ENCODE measurements at regions not wholly inside any gene's neighbourhood (a gene's known extent, or its start where the extent isn't known, plus 50 kb on each side); places are given as distances from the start of the nearest gene placed in this dataset.
"Not testable (repeated sequence)": the region's sequence is repeated elsewhere in the genome, so short reads cannot be mapped to it uniquely, and the experiment has no call there.

DNA sequence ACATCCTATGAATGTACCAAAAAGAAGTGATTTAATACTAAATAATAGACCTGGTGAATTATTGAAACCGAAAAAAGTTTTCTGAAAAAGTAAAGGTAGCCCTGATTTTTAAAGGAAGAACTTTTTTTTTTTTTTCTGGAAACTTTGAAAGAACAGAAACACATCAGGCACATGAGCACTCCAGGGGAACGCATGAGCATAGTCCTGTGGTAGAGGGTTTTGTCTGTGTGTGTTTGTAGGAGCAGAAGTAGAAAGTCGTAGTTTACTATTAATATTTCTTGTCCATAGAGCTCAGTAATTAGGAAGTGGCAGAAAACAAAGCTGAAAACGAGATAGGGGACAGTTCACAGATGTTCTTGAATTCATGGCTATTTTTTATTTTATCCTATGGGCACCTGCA, 1175.9 kb upstream of the B3GALT2 start:
- Mint-ChIP-seq H3K4me3 (no peak overlapping the region), H3K27me3 (ENCODE audit: insufficient read depth) (no peaks in the 10 kb centered on the region), H3K4me1 (ENCODE audit: low read depth) (peaks cover 18% of the 10 kb centered on the region), H3K27ac (no peak overlapping the region), H3K36me3 (ENCODE audit: low read depth) (no peaks in the 10 kb centered on the region), H3K9me3 (peaks cover 4% of the 10 kb centered on the region)
- DNase-seq, result no peak
- TF ChIP-seq, protein P1, sequence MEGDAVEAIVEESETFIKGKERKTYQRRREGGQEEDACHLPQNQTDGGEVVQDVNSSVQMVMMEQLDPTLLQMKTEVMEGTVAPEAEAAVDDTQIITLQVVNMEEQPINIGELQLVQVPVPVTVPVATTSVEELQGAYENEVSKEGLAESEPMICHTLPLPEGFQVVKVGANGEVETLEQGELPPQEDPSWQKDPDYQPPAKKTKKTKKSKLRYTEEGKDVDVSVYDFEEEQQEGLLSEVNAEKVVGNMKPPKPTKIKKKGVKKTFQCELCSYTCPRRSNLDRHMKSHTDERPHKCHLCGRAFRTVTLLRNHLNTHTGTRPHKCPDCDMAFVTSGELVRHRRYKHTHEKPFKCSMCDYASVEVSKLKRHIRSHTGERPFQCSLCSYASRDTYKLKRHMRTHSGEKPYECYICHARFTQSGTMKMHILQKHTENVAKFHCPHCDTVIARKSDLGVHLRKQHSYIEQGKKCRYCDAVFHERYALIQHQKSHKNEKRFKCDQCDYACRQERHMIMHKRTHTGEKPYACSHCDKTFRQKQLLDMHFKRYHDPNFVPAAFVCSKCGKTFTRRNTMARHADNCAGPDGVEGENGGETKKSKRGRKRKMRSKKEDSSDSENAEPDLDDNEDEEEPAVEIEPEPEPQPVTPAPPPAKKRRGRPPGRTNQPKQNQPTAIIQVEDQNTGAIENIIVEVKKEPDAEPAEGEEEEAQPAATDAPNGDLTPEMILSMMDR (IDR thresholded peaks at IDR 0.05), result no peak

DNA sequence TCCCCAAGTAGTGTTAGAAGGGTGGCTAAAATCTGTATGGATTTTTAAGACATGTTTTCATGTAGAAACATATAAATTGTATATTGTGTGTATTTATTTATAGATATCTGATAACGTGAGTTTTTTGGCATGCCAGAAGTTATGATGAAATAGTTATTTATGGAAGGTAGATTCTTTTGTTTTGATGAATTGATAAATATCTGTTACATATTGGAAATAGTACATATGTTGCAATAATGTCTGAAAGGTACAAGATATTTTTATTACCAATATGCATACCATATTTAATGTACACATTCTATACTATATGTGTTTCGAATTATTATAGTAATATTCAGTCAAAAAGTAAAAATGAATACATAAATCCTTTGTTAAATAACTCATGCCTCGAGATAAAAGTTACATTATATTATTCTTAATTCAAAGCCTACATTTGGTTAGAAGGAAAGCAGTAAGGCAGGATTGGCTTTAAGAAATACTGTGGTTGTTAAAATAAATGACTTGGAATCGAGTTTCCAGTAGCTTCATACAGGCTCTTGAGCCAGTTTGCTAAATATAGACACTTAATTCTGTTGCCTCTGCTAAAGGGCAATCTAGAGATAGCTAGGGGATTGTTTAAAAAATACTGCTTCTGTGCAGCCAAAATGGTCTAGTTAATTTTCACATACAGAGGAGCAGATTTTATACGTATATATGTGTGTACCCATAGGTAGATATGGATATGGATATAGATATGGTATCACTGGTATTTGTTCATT, 1175.1 kb upstream of the B3GALT2 start:
- H3K4me3 Mint-ChIP-seq, result no peak overlapping the region
- peaks cover 4% of the 10 kb centered on the region for H3K9me3 Mint-ChIP-seq
- TF ChIP-seq, protein P1 (IDR thresholded peaks at IDR 0.05), result no peak
- no peak overlapping the region for H3K27ac Mint-ChIP-seq
- H3K4me1 Mint-ChIP-seq (ENCODE audit: low read depth), result peaks cover 11% of the 10 kb centered on the region
- no peak for DNase-seq
- H3K36me3 Mint-ChIP-seq (ENCODE audit: low read depth), result no peaks in the 10 kb centered on the region
- H3K27me3 Mint-ChIP-seq (ENCODE audit: insufficient read depth), result no peaks in the 10 kb centered on the region

DNA sequence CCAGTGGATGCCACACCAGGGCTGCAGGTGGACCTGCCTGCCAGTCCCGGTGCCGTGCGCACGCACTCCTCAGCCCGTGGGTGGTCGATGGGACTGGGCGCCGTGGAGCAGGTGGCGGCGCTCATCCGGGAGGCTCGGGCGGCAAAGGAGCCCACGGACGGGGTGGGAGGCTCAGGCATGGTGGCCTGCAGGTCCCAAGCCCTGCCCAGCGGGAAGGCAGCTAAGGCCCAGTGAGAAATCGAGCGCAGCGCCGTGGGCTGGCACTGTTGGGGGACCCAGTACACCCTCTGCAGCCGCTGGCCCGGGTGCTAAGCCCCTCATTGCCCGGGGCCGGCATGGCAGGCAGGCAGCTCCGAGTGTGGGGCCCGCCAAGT, 1171.8 kb upstream of the B3GALT2 start:
- TF ChIP-seq, protein P1 (IDR thresholded peaks at IDR 0.05), result no peak
- DNase-seq, result no peak
- H3K27me3 Mint-ChIP-seq (ENCODE audit: insufficient read depth), result no peaks in the 10 kb centered on the region
- no peaks in the 10 kb centered on the region for H3K4me1 Mint-ChIP-seq (ENCODE audit: low read depth)
- H3K36me3 Mint-ChIP-seq (ENCODE audit: low read depth), result no peaks in the 10 kb centered on the region
- H3K9me3 Mint-ChIP-seq, result peaks cover 4% of the 10 kb centered on the region
- no peak overlapping the region for H3K27ac Mint-ChIP-seq
- H3K4me3 Mint-ChIP-seq, result no peak overlapping the region

DNA sequence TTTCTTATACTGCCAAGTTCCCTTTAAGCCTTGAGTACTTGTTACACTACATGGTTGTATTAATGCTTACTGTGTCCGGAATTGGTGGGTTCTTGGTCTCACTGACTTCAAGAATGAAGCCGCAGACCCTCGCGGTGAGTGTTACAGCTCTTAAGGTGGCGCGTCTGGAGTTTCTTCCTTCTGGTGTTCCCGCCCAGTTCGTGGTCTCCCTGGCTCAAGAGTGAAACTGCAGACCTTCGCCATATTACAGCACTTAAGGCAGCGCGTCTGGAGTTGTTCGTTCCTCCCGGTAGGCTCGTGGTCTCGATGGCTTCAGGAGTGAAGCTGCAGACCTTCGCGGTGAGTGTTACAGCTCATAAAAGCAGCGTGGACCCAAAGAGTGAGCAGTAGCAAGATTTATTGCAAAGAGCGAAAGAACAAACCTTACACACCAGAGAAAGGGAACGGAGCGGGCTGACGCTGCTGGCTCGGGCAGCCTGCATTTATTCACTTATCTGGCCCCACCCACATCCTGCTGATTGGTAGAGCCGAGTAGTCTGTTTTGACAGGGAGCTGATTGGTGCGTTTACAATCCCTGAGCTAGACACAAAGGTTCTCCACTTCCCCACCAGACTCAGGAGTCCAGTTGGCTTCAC, 1171.3 kb upstream of the B3GALT2 start:
- not testable (repeated sequence) for DNase-seq; H3K27me3 Mint-ChIP-seq (ENCODE audit: insufficient read depth); H3K4me1 Mint-ChIP-seq (ENCODE audit: low read depth)

DNA sequence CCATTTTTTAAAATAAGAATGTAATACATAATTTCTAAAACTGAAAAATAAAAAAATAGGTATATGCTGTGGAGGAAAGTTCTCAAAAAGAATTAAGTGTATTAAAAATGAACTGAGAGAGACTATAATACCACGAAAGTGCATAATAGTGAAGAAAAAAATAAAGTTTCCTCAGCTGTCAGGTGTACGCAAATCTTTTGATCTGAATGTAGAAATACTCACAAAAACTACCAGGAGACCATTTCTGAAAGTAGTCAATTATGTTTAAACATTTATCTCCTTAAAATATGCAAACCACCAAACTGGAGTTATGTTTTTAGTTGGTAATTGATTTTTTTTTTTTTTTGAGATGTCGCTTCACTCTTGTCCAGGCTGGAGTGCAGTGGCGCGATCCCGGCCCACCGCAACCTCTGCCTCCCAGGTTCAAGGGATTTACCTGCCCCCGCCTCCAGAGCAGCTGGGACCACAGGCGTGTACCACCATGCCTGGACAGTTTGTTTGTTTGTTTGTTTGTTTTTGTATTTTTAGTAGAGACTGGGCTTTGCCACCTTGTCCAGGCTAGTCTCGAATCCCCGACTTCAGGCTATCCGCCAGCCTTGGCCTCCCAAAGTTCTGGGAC, 1169.2 kb upstream of the B3GALT2 start:
- Mint-ChIP-seq H3K4me1 (ENCODE audit: low read depth) (no peaks in the 10 kb centered on the region), H3K27ac (no peak overlapping the region), H3K27me3 (ENCODE audit: insufficient read depth) (no peaks in the 10 kb centered on the region), H3K36me3 (ENCODE audit: low read depth) (no peaks in the 10 kb centered on the region), H3K9me3 (peaks cover 4% of the 10 kb centered on the region), H3K4me3 (no peak overlapping the region)
- TF ChIP-seq, protein P1 (IDR thresholded peaks at IDR 0.05), result no peak
- DNase-seq, result no peak

More for the DNA sequence above, 1171.3 kb upstream of the B3GALT2 start:
- H3K36me3 Mint-ChIP-seq (ENCODE audit: low read depth); H3K27ac Mint-ChIP-seq; H3K4me3 Mint-ChIP-seq; H3K9me3 Mint-ChIP-seq: not testable (repeated sequence)

DNA sequence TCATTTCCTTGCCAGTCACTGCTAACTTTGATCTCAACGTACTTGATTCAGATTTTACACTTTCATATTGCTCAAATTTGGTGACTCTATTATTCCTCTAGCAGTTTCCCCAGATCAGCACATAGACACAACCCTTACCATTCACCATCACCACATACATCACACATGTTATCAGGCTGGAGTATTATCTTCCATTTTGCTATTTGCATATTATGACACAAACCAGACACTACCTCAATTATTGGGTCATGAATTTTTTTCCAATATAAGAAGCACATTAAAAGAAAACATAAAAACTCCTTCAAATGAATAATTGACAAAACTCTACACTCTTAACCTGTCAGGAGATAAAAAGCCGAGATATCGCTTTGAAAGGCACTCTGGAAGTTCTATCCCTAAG, 1166.7 kb upstream of the B3GALT2 start:
- H3K9me3 Mint-ChIP-seq, result peaks cover 4% of the 10 kb centered on the region
- no peak for DNase-seq
- TF ChIP-seq, protein P1 (IDR thresholded peaks at IDR 0.05), result no peak
- no peaks in the 10 kb centered on the region for H3K27me3 Mint-ChIP-seq (ENCODE audit: insufficient read depth)
- no peaks in the 10 kb centered on the region for H3K4me1 Mint-ChIP-seq (ENCODE audit: low read depth)
- H3K4me3 Mint-ChIP-seq, result no peak overlapping the region
- H3K27ac Mint-ChIP-seq, result no peak overlapping the region
- H3K36me3 Mint-ChIP-seq (ENCODE audit: low read depth), result no peaks in the 10 kb centered on the region
